GM12891 (cell line): ENCODE measurements at regions not wholly inside any gene's neighbourhood (a gene's known extent, or its start where the extent isn't known, plus 50 kb on each side); places are given as distances from the start of the nearest gene placed in this dataset.

Source experiments
- POLR2A ChIP-seq: IDR thresholded peaks from 2 replicates; pipeline ENCODE4 v1.6.1; 2011; ENCODE audit warnings: low read depth, low read length, control low read depth
- POLR2AphosphoS5 ChIP-seq: IDR thresholded peaks from 2 replicates; pipeline ENCODE4 v1.6.1; 2011; ENCODE audit warnings: low read depth, low read length, control low read depth
- POU2F2 ChIP-seq: IDR thresholded peaks from 2 replicates; pipeline ENCODE4 v1.6.1; 2011; ENCODE audit warnings: low read depth, mild to moderate bottlenecking, control low read depth, low read length, moderate library complexity
- SPI1 ChIP-seq: IDR thresholded peaks from 2 replicates; pipeline ENCODE4 v1.6.1; 2011; ENCODE audit warnings: low read depth, low read length, control low read depth
- TAF1 ChIP-seq: IDR thresholded peaks from 2 replicates; pipeline ENCODE4 v1.6.1; 2011; ENCODE audit warnings: low read depth, low read length, control low read depth

DNA sequence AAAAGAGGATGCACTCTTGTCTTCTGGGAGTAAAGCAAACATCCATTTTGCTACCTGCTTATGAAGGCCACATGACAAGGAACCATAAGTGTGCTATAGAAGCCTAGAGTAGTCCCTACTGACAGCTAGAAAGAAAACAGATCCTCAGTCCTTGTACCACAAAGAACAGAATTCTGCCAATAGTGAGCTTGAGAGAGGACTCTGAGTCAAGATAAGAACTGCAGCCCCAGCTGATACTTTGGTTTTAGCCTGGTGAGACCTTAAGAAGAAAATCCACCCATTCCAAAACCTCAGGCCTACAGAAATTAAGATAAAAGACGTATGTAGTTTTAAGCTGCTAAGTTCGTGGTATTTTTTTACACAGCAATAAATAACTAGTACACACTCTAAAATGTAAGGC, 914.6 kb downstream of the PCDH19 start:
- TF ChIP-seq POLR2AphosphoS5 (no peak), POLR2A (no peak), POU2F2 (no peak), TAF1 (no peak), SPI1 (no peak)
